Activated CD4-positive, alpha-beta T cell treated with anti-CD3 and anti-CD28 coated beads for 48 hours (primary cell): ENCODE measurements at regions not wholly inside any gene's neighbourhood (a gene's known extent, or its start where the extent isn't known, plus 50 kb on each side); places are given as distances from the start of the nearest gene placed in this dataset.
"Not testable (repeated sequence)": the region's sequence is repeated elsewhere in the genome, so short reads cannot be mapped to it uniquely, and the experiment has no call there.

Experiments
- DNase-seq: peaks from one replicate; pipeline ENCODE4 v3.0.0-alpha.2; 2020

DNA sequence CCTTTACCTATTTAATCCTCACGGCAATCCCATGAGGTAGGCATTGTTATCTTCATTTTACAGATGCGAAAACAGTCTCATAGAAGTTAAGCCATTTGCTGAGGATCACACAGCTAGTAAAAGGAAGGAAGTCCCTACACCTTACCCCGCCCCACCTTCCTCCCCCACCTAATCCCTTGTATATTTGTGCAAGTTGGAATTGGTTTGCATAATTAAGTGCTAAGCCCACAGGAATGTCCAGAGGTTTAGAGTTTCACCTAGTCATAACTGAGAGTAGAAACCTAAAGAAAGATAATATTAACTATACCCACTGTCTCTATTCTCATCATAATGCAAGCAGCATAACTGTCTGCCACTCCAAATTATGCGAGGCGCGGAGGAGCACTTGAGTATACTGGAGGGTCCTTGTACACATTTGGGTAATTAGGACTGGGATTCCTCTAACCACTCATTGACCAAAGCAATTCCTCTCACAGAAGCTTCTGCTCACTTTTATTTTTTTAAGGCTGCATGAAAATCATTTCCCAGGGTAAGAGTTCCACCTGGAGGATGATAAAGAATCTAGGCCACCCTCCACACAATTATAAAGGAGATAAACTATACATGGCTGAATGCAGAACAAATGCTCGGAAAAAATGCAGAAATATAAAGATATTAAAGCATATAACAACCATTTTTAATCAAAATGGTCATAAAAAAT, 199.9 kb downstream of the FAM181B start:
- DNase-seq, result no peak

- no peak for DNase-seq
These were observed 203.7 kb downstream of the FAM181B start for GRCh38 chr11:82529936-82530335.

DNA sequence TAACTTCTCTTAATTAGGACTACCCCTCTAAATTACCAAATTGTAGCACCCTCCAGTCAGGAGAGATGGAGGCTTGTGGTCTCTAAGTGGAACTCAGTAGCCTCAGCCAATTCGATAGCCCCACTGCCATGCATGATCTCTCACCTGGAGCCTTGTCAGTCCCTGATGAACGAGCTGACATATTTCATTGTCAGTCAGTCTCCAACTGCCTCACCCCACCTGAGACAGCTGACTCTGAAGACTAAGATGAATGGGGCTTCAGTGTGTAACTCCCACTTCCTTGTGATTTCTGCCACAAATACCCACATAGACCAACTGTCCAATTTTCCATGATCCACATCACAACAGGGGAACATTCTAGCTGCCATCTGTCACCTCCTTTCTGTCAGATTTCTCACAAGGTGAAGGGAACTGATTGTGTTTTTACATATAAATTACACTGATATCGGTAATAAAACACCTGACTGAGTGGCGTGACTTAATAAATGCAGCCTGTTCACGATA, 206.5 kb downstream of the FAM181B start:
- DNase-seq, result no peak

DNA sequence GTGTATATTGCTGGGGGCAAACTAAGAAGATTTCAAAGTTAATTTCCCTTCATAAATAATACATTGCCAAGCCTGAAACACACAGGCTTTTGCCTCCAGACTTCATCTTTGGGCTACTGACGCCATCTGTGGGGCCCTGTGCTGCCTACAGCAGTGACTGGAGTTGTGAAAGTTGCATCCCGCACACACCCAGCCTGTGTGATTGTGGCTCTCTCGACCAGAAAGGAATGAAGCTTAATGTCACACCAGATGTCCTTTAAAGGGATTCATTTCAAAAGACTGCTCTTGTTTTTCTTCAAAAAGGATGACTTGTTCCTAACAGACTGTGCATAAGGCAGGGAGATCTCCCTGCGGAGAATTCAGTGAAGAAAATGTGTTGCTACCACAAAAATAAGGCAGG, 210.5 kb downstream of the FAM181B start:
- DNase-seq, result no peak

- DNase-seq, result no peak
These were observed 212.2 kb downstream of the FAM181B start for GRCh38 chr11:82521427-82521826.

DNA sequence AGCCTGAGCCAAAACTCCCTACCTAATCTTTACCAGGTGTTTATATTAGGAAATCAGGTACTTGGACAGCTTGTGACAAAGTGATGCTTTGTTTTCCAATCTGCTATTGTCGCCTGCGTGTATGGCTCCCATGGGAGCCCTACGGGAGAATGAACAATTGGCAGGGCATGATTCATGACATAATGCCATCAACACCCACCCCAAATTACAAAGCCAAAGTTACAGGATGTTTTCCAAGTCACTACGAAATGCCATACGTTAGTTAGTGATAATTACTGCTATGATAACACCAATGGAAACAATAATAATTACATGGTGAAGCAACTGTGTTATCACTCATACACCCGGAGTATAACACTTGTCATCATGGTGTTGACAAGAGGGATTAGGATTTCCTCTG, 226.4 kb downstream of the FAM181B start:
- no peak for DNase-seq

- no peak for DNase-seq
These were observed 228.3 kb downstream of the FAM181B start for GRCh38 chr11:82505379-82505778.

DNA sequence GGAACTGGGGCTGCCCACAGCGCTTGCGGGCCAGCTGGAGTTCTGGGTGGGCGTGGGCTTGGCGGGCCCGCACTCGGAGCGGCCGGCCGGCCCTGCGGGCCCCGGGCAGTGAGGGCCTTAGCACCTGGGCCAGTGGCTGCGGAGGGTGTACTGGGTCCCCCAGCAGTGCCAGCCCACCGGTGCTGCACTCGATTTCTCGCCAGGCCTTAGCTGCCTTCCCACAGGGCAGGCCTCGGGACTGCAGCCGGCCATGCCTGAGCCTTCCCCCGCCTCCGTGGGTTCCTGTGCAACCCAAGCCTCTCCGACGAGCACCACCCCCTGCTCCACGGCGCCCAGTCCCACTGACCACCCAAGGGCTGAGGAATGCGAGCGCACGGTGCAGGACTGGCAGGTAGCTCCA, 232.5 kb downstream of the FAM181B start:
- DNase-seq, result not testable (repeated sequence)

- DNase-seq, result no peak
These were observed 238.7 kb downstream of the FAM181B start for GRCh38 chr11:82494988-82495432.

- DNase-seq, result no peak
These were observed 258.8 kb downstream of the FAM181B start for GRCh38 chr11:82474876-82475275.

- no peak for DNase-seq
These were observed 268.2 kb downstream of the FAM181B start for GRCh38 chr11:82465481-82465880.

DNA sequence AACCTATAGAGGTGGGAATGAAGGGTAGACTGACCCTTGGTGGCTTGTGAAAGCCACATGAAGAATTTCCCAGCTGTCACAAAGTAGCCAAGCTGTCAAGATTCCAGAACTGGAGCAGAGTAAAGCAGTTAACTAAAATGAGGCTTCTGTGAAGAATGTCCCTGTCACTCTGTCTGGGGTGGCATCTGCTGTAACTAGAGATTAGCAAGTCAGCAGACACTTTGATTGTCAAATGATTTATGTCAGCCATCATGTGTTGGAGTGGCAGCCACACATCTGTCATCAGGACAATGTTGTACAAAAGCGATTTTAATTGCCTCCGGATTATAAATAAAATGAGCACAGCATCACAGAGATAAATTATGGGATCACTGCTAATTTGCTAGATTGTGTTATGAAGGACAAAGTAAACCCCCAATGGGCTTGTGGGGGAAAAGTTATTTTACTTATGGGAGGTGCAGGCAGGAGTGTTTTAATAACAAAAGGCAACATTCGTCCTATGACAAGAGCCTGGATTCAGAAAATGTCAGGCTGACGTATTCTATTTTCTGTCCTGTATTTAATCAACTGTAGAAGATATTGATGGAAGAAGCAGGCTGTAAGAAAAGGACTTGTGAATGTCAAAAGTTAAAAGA, 270.9 kb downstream of the FAM181B start:
- no peak for DNase-seq

DNA sequence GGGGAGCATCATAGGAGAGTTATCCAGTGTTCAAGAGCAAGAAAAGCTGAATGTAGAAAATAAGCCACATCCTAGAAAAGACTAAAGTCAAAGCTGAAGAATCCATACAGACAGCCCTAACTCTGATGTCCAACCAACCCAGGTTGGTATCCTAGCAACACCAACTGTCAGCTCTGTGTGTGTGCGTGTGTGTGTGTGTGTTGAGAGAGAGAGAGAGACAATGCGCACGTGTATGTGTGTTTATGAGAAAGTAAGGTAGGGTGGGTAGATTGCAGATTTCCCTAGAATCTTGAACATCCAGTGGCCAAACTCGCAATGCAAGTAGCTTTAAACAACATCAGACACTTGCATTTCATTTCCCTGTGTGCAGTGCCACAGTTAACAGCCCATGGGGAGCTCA, 274.9 kb downstream of the FAM181B start:
- DNase-seq, result no peak

DNA sequence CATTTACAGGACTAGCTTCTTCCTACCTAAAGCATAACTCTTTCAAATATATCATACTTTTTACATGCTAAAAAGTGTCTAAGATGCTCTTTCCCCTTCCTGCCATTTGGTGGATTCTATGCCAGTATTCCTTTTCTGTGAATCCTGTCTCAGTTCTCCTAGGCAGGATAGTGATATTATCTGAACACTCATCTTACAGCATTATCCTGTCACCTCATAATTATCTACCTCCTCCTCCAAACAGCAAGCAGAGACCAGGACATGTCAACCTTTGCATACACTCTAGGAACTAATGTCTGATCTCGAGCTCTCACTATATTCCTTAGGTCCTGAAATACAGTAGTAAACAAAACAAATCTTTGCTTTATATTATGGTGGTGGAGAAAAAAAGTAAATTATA, 275.5 kb downstream of the FAM181B start:
- DNase-seq, result no peak

GRCh38 chr11:82450996-82451395, 282.7 kb downstream of the FAM181B start:
- DNase-seq, result no peak

- DNase-seq, result no peak
These were observed 327.1 kb downstream of the FAM181B start for GRCh38 chr11:82406611-82407010.

DNA sequence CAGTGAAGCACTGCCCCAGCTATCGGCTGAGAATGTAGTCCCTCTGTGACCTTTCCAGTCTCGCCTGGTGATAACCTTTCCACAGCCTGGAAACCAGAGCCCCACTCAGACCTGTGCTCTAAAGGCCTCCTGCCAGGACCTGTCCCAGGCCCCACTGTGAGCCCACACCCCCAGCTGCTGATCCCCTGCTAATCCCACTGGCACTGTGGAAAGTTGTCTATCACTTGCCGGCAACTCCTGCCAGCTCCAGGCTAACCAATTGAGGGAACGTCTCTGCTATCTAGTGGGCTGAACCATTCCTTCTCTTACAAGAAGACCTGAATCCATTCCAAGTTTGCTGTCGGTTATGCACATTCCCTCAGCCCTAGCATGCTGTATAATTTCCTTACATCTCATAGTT, 328.2 kb downstream of the FAM181B start:
- no peak for DNase-seq

GRCh38 chr11:82404981-82405380, 328.7 kb downstream of the FAM181B start:
- DNase-seq, result no peak

DNA sequence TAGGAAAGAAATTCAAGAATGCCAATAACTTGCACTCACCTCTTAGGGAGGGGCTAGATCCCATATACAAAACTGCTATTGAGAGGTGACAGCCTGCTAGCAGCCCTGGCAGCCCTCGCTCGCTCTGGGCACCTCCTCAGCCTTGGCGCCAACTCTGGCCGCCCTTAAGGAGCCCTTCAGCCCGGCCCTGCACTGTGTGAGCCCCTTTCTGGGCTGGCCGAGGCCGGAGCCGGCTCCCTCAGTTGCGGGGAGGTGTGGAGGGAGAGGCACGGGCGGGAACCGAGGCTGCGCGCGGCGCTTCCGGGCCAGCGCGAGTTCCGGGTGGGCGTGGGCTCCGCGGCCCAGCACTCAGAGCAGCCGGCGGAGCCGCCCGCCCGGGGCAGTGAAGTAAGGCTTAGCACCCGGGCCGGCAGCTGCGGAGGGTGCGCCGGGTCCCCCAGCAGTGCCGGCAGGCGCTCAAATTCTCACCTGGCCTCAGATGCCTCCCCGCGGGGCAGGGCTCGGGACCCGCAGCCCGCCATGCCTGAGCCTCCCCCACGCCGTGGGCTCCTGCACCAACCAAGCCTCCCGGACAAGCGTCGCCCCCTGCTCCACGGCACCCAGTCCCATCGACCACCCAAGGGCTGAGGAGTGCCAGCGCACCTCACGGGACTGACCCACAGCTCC, 329.9 kb downstream of the FAM181B start:
- DNase-seq, result no peak

- no peak for DNase-seq
These were observed 335.3 kb downstream of the FAM181B start for GRCh38 chr11:82398300-82398815.

DNA sequence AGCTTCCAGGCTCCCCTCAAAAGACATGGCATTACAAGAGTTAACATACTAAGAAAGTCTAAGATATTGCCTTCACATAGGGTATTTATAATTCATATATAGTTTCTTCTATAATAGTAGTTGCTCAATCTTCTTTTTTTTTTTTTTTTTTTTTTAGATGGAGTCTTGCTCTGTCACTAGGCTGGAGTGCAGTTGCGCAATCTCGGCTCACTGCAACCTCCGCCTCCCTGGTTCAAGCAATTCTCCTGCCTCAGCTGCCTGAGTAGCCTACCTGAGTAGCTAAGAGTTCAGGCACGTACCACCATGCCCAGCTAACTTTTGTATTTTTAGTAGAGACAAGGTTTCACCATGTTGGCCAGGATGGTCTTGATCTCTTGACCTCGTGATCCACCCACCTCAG, 337.0 kb downstream of the FAM181B start:
- not testable (repeated sequence) for DNase-seq

GRCh38 chr11:82384308-82384707, 349.4 kb downstream of the FAM181B start:
- no peak for DNase-seq

- DNase-seq, result no peak
These were observed 359.7 kb downstream of the FAM181B start for GRCh38 chr11:82373781-82374542.
